SK-N-SH (cell line): ENCODE measurements at regions not wholly inside any gene's neighbourhood (a gene's known extent, or its start where the extent isn't known, plus 50 kb on each side); places are given as distances from the start of the nearest gene placed in this dataset.

Source experiments
- CTCF ChIA-PET: fragments of 300-600, 350-600 bp; formaldehyde crosslinking; extraction: SDS; loops from one replicate; lab custom pipeline; 2021; lab: Yijun Ruan, JAX
- POLR2A ChIA-PET: fragments of 350-600 bp; sonication (Branson Sonifier 250); formaldehyde crosslinking; extraction: SDS; loops from one replicate; lab custom pipeline; 2020; ENCODE audit warnings: antibody characterized with exemption, inconsistent platforms; lab: Yijun Ruan, JAX
- DNase-seq: peaks from one replicate; pipeline ENCODE4 v3.0.0; 2012
- H2AFZ ChIP-seq: fragments of 200-600 bp; sonication (generic); 2 replicates; pipeline ENCODE4 v1.8.1; 2016; ENCODE audit warnings: antibody characterized with exemption, mild to moderate bottlenecking, low read depth
- H3F3A ChIP-seq: fragments of 200-600 bp; sonication (generic); replicated peaks from 2 replicates; pipeline ENCODE3; 2016; ENCODE audit warnings: antibody characterized with exemption, mild to moderate bottlenecking; ENCODE audit not compliant: insufficient read depth
- H3K27ac ChIP-seq, 2 experiments: fragments of 200-500 bp in 1 of 2; fragments of 200-600 bp in 1 of 2; sonication (Bioruptor generic) in 1 of 2; sonication (generic), shearing (Covaris generic) in 1 of 2; 2 replicates each; pipeline versions ENCODE4 v1.5.1 to v1.6.1; 2014 to 2016; ENCODE audit warnings: low read depth in 2 of 2, inconsistent platforms in 1 of 2, low read length in 1 of 2, mild to moderate bottlenecking in 1 of 2, mixed read lengths in 1 of 2
- H3K27me3 ChIP-seq: fragments of 200-600 bp; sonication (generic), shearing (Covaris generic); 2 replicates; pipeline ENCODE4 v1.6.1; 2016; ENCODE audit warnings: mixed run types; ENCODE audit not compliant: insufficient read depth
- H3K36me3 ChIP-seq, 2 experiments: fragments of 200-500 bp in 1 of 2; fragments of 200-600 bp in 1 of 2; sonication (Bioruptor generic) in 1 of 2; sonication (generic) in 1 of 2; replicated peaks in 1 of 2; 2 replicates each; pipeline versions ENCODE3 to v1.5.1; 2014 to 2016; ENCODE audit warnings: low read length in 1 of 2, mild to moderate bottlenecking in 1 of 2; ENCODE audit not compliant: insufficient read depth in 2 of 2, control insufficient read depth in 1 of 2
- H3K4me1 ChIP-seq, 2 experiments: fragments of 200-500 bp in 1 of 2; fragments of 200-600 bp in 1 of 2; sonication (Bioruptor generic) in 1 of 2; sonication (generic), shearing (Covaris generic) in 1 of 2; 2 replicates each; pipeline versions ENCODE4 v1.5.1 to v1.6.1; 2014 to 2016; ENCODE audit warnings: low read depth in 1 of 2, low read length in 1 of 2, mixed run types in 1 of 2; ENCODE audit not compliant: insufficient read depth in 2 of 2, control insufficient read depth in 1 of 2
- H3K4me2 ChIP-seq: fragments of 200-600 bp; sonication (generic), shearing (Covaris generic); 2 replicates; pipeline ENCODE4 v1.6.1; 2017; ENCODE audit warnings: mixed run types
- H3K4me3 ChIP-seq, 2 experiments: fragments of 200-500 bp in 1 of 2; fragments of 200-600 bp in 1 of 2; sonication (Bioruptor generic) in 1 of 2; sonication (generic), shearing (Covaris generic) in 1 of 2; 2 replicates each; pipeline versions ENCODE4 v1.5.1 to v1.8.1; 2014 to 2016; ENCODE audit warnings: low read depth in 2 of 2, inconsistent platforms in 1 of 2, low read length in 1 of 2, mild to moderate bottlenecking in 1 of 2, mixed read lengths in 1 of 2, moderate library complexity in 1 of 2
- H3K79me2 ChIP-seq: fragments of 200-600 bp; sonication (generic); 2 replicates; pipeline ENCODE4 v1.8.1; 2017; ENCODE audit warnings: mild to moderate bottlenecking; ENCODE audit not compliant: insufficient read depth
- H3K9ac ChIP-seq: fragments of 200-600 bp; sonication (generic); 2 replicates; pipeline ENCODE4 v1.6.1; 2017; ENCODE audit warnings: mixed run types
- H3K9me2 ChIP-seq: fragments of 200-600 bp; sonication (generic); 2 replicates; pipeline ENCODE4 v1.6.1; 2017; ENCODE audit warnings: mixed run types
- H3K9me3 ChIP-seq: fragments of 200-600 bp; sonication (generic); 2 replicates; pipeline ENCODE4 v1.6.1; 2017; ENCODE audit warnings: mixed run types, mild to moderate bottlenecking, moderate library complexity
- H4K20me1 ChIP-seq: fragments of 200-600 bp; sonication (generic); 2 replicates; pipeline ENCODE4 v1.6.1; 2017; ENCODE audit warnings: mild to moderate bottlenecking, mixed run types; ENCODE audit not compliant: insufficient read depth
- CHD2 ChIP-seq: fragments of 150-350 bp; IDR thresholded peaks from 2 replicates; pipeline ENCODE4 v1.6.1; 2018; ENCODE audit warnings: low read length; ENCODE audit not compliant: partially characterized antibody
- ELF1 ChIP-seq: IDR thresholded peaks from 2 replicates; pipeline ENCODE4 v1.4.0; 2012
- EP300 ChIP-seq, 2 experiments: IDR thresholded peaks; 2 replicates each; pipeline versions ENCODE4 v1.4.0 to v1.6.1; 2012; ENCODE audit warnings: borderline replicate concordance in 1 of 2, low read depth in 1 of 2, low read length in 1 of 2
- EZH2phosphoT487 ChIP-seq: fragments of 200-600 bp; sonication (generic); IDR thresholded peaks from 2 replicates; pipeline ENCODE4 v1.6.1; 2017; ENCODE audit warnings: low read depth, mixed run types, mild to moderate bottlenecking, antibody characterized with exemption, moderate library complexity, borderline replicate concordance
- FOSL2 ChIP-seq: IDR thresholded peaks from 2 replicates; pipeline ENCODE4 v1.4.0; 2012; ENCODE audit warnings: low read depth, mild to moderate bottlenecking, moderate library complexity, borderline replicate concordance
- FOXJ3 ChIP-seq: sonication (generic); formaldehyde crosslinking; IDR thresholded peaks from 2 replicates; pipeline ENCODE4 v1.5.1; 2020; ENCODE audit warnings: mild to moderate bottlenecking, missing genetic modification reagents
- FOXM1 ChIP-seq: IDR thresholded peaks from 2 replicates; pipeline ENCODE4 v1.4.0; 2012; ENCODE audit warnings: low read depth, mild to moderate bottlenecking
- GABPA ChIP-seq: IDR thresholded peaks from 2 replicates; pipeline ENCODE4 v1.4.0; 2012; ENCODE audit warnings: low read depth, mild to moderate bottlenecking
- GATA2 ChIP-seq: sonication (generic); formaldehyde crosslinking; IDR thresholded peaks from 2 replicates; pipeline ENCODE4 v1.5.0; 2020; ENCODE audit warnings: mild to moderate bottlenecking, missing genetic modification reagents
- IRF3 ChIP-seq: fragments of 150-350 bp; IDR thresholded peaks from 2 replicates; pipeline ENCODE4 v1.6.1; 2016; ENCODE audit warnings: mild to moderate bottlenecking, low read depth, low read length
- JUND ChIP-seq: IDR thresholded peaks from 2 replicates; pipeline ENCODE4 v1.4.0; 2012
- MEF2A ChIP-seq: IDR thresholded peaks from 2 replicates; pipeline ENCODE4 v1.4.0; 2012; ENCODE audit warnings: low read depth, borderline replicate concordance
- NRF1 ChIP-seq: IDR thresholded peaks from 2 replicates; pipeline ENCODE4 v1.6.1; 2012; ENCODE audit warnings: low read depth, mild to moderate bottlenecking, low read length
- REST ChIP-seq: IDR thresholded peaks from 2 replicates; pipeline ENCODE4 v1.6.1; 2012; ENCODE audit warnings: mild to moderate bottlenecking, low read depth, low read length, moderate library complexity
- RXRA ChIP-seq: IDR thresholded peaks from 2 replicates; pipeline ENCODE4 v1.4.0; 2012; ENCODE audit warnings: low read depth, mild to moderate bottlenecking, borderline replicate concordance
- SIN3A ChIP-seq: IDR thresholded peaks from 2 replicates; pipeline ENCODE4 v1.6.1; 2012; ENCODE audit warnings: low read depth, mild to moderate bottlenecking, low read length, moderate library complexity, borderline replicate concordance
- SMC3 ChIP-seq: IDR thresholded peaks from 2 replicates; pipeline ENCODE4 v1.6.1; 2012; ENCODE audit warnings: low read depth, low read length, improper control_type of control experiment
- TAF1 ChIP-seq: IDR thresholded peaks from 2 replicates; pipeline ENCODE4 v1.6.1; 2012; ENCODE audit warnings: low read depth, mild to moderate bottlenecking, low read length, moderate library complexity, borderline replicate concordance
- TCF12 ChIP-seq: IDR thresholded peaks from 2 replicates; pipeline ENCODE4 v1.4.0; 2012
- TEAD4 ChIP-seq: IDR thresholded peaks from 2 replicates; pipeline ENCODE4 v1.4.0; 2012; ENCODE audit warnings: mild to moderate bottlenecking, borderline replicate concordance; ENCODE audit not compliant: insufficient read depth
- YY1 ChIP-seq: IDR thresholded peaks from 2 replicates; pipeline ENCODE4 v1.4.0; 2012; ENCODE audit warnings: low read depth, mild to moderate bottlenecking
- WGBS: methylation state at CpG from one replicate; pipeline ENCODE4 v1.1.6; 2017; ENCODE audit warnings: low lambda C conversion rate; 5-methylcytosine and 5-hydroxymethylcytosine counted together
- TF ChIP-seq, protein P1 (sequence below): IDR thresholded peaks from 2 replicates; pipeline ENCODE4; 2012

DNA sequence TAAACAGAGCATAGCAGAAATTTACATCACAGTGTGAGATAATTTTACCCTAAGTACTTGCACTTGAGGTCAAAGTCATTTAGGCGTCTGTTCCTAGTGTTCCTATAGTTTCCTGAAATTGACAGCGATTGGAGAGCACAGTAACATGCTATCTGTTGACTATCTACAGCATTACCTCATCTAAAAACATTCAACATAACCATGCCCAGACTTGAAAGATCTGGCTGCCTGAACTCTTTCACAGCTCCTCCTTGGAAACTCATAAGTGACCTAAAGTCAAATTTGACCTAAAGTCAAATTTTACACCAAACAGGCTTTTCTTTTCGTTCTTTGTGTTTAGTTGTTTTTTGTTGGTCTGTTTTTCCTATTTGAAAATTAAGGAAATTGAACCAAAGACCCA lies 233.8 kb upstream of the UBASH3B start:
- CTCF ChIA-PET, result interaction anchor here (2.8 kb wide), 1 partner anchor 206 kb away, joined by 7 read pairs; no protein-coding TSS in a partner anchor
- H3K4me3 ChIP-seq, result no peak overlapping the region
- H3K9ac ChIP-seq, result no peak overlapping the region
- no peaks in the 10 kb centered on the region for H3F3A ChIP-seq
- H3K9me3 ChIP-seq, result no peaks in the 10 kb centered on the region
- no peaks in the 10 kb centered on the region for H3K36me3 ChIP-seq
- no peaks in the 10 kb centered on the region for H4K20me1 ChIP-seq
- peak; percentile 50 for TF ChIP-seq GATA2 (CRISPR knock-in tag)
- TF ChIP-seq ELF1, result no peak
- H3K4me2 ChIP-seq, result no peak overlapping the region
- WGBS, result 27% methylated on average over 3 of the region's 3 CpGs
- no peaks in the 10 kb centered on the region for H3K79me2 ChIP-seq
- no peak for DNase-seq
- no peaks in the 10 kb centered on the region for H3K27me3 ChIP-seq
- no peaks in the 10 kb centered on the region for H3K9me2 ChIP-seq
- H2AFZ ChIP-seq, result no peak overlapping the region
- H3K27ac ChIP-seq, result no peak overlapping the region
- POLR2A ChIA-PET, result no interaction called here
- peaks cover 0 to 4% of the 10 kb centered on the region in 2 experiments; a peak in 2 of 4 replicates for H3K4me1 ChIP-seq

- DNase-seq, result no peak
- Histone ChIP-seq H3K9me2 (no peaks in the 10 kb centered on the region), H3K9ac (no peak overlapping the region), H3K4me2 (no peak overlapping the region), H3F3A (no peaks in the 10 kb centered on the region), H3K9me3 (no peaks in the 10 kb centered on the region; the same call in 1 of the 2 replicates), H3K4me1 (peaks cover 0 to 4% of the 10 kb centered on the region in 2 experiments; a peak in 2 of 4 replicates), H3K36me3 (no peaks in the 10 kb centered on the region), H3K79me2 (no peaks in the 10 kb centered on the region), H4K20me1 (no peaks in the 10 kb centered on the region), H3K27me3 (no peaks in the 10 kb centered on the region), H2AFZ (no peak overlapping the region), H3K27ac (no peak overlapping the region), H3K4me3 (no peak overlapping the region)
- 71% methylated on average over 3 of the region's 3 CpGs for WGBS
- CTCF ChIA-PET, result no interaction called here
- POLR2A ChIA-PET, result no interaction called here
- TF ChIP-seq CHD2 (no peak), FOXM1 (no peak), FOXJ3 (CRISPR knock-in tag) (no peak), TEAD4 (no peak), YY1 (no peak), SMC3 (no peak), TAF1 (no peak), TCF12 (no peak), EZH2phosphoT487 (no peak), FOSL2 (no peak), IRF3 (no peak), GABPA (no peak), SIN3A (no peak), RXRA (no peak), EP300 (IDR thresholded peaks at IDR 0.05; ENCODE audit: borderline replicate concordance in 1 of 2, low read depth in 1 of 2, low read length in 1 of 2) (no peak), REST (no peak), JUND (no peak), MEF2A (no peak), NRF1 (no peak)
- TF ChIP-seq, protein P1, sequence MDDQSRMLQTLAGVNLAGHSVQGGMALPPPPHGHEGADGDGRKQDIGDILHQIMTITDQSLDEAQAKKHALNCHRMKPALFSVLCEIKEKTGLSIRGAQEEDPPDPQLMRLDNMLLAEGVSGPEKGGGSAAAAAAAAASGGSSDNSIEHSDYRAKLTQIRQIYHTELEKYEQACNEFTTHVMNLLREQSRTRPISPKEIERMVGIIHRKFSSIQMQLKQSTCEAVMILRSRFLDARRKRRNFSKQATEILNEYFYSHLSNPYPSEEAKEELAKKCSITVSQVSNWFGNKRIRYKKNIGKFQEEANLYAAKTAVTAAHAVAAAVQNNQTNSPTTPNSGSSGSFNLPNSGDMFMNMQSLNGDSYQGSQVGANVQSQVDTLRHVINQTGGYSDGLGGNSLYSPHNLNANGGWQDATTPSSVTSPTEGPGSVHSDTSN, result no peak
Observed at GRCh38 chr11:122418032-122418431, 237.5 kb upstream of the UBASH3B start.
